ENCODE measurements at regions not wholly inside any gene's neighbourhood (a gene's known extent, or its start where the extent isn't known, plus 50 kb on each side); places are given as distances from the start of the nearest gene placed in this dataset.

GRCh38 chr11:104327861-104328511, 164.0 kb upstream of the PDGFD start:
- Mint-ChIP-seq H3K27ac (ENCODE audit: unreplicated experiment) (no peak overlapping the region), H3K9me3 (ENCODE audit: unreplicated experiment) (no peaks in the 10 kb centered on the region), H3K4me3 (ENCODE audit: unreplicated experiment) (no peak overlapping the region), H3K27me3 (ENCODE audit: unreplicated experiment) (no peaks in the 10 kb centered on the region), H3K36me3 (ENCODE audit: low read depth, unreplicated experiment) (no peaks in the 10 kb centered on the region), H3K4me1 (ENCODE audit: unreplicated experiment) (no peaks in the 10 kb centered on the region)
- TF ChIP-seq CTCF (IDR thresholded peaks at IDR 0.05; ENCODE audit: unreplicated experiment): no peak
- DNase-seq (ENCODE audit: low spot score): no peak

DNA sequence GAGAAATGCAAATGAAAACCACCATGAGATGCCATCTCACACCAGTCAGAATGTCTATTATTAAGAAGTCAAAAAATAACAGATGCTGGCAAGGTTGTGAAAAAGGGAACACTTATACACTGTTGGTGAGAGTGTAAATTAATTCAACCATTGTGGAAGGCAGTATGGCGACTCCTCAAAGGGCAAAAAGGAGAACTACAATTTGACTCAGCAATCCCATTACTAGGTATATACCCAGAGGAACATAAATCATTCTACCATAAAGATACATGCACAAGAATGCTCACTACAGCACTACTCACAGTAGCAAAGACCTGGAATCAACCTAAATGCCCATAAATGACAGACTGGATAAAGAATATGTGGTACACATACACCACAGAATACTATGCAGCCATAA, 161.1 kb upstream of the PDGFD start:
- H3K9me3 Mint-ChIP-seq (ENCODE audit: unreplicated experiment): no peaks in the 10 kb centered on the region
- no peak for DNase-seq (ENCODE audit: low spot score)
- H3K36me3 Mint-ChIP-seq (ENCODE audit: low read depth, unreplicated experiment): no peaks in the 10 kb centered on the region
- H3K4me1 Mint-ChIP-seq (ENCODE audit: unreplicated experiment): no peaks in the 10 kb centered on the region
- H3K27me3 Mint-ChIP-seq (ENCODE audit: unreplicated experiment): no peaks in the 10 kb centered on the region
- H3K4me3 Mint-ChIP-seq (ENCODE audit: unreplicated experiment): no peak overlapping the region
- no peak overlapping the region for H3K27ac Mint-ChIP-seq (ENCODE audit: unreplicated experiment)
- no peak for TF ChIP-seq CTCF (IDR thresholded peaks at IDR 0.05; ENCODE audit: unreplicated experiment)

GRCh38 chr11:104324276-104324675, 160.3 kb upstream of the PDGFD start:
- no peak for TF ChIP-seq CTCF (IDR thresholded peaks at IDR 0.05; ENCODE audit: unreplicated experiment)
- H3K4me1 Mint-ChIP-seq (ENCODE audit: unreplicated experiment): no peaks in the 10 kb centered on the region
- no peaks in the 10 kb centered on the region for H3K36me3 Mint-ChIP-seq (ENCODE audit: low read depth, unreplicated experiment)
- no peaks in the 10 kb centered on the region for H3K27me3 Mint-ChIP-seq (ENCODE audit: unreplicated experiment)
- no peak overlapping the region for H3K4me3 Mint-ChIP-seq (ENCODE audit: unreplicated experiment)
- no peak for DNase-seq (ENCODE audit: low spot score)
- no peak overlapping the region for H3K27ac Mint-ChIP-seq (ENCODE audit: unreplicated experiment)
- H3K9me3 Mint-ChIP-seq (ENCODE audit: unreplicated experiment): no peaks in the 10 kb centered on the region

GRCh38 chr11:104323841-104324240, 159.9 kb upstream of the PDGFD start:
- DNase-seq (ENCODE audit: low spot score): no peak
- Mint-ChIP-seq H3K4me1 (ENCODE audit: unreplicated experiment) (no peaks in the 10 kb centered on the region), H3K36me3 (ENCODE audit: low read depth, unreplicated experiment) (no peaks in the 10 kb centered on the region), H3K27me3 (ENCODE audit: unreplicated experiment) (no peaks in the 10 kb centered on the region), H3K4me3 (ENCODE audit: unreplicated experiment) (no peak overlapping the region), H3K27ac (ENCODE audit: unreplicated experiment) (no peak overlapping the region), H3K9me3 (ENCODE audit: unreplicated experiment) (no peaks in the 10 kb centered on the region)
- TF ChIP-seq CTCF (IDR thresholded peaks at IDR 0.05; ENCODE audit: unreplicated experiment): no peak

DNA sequence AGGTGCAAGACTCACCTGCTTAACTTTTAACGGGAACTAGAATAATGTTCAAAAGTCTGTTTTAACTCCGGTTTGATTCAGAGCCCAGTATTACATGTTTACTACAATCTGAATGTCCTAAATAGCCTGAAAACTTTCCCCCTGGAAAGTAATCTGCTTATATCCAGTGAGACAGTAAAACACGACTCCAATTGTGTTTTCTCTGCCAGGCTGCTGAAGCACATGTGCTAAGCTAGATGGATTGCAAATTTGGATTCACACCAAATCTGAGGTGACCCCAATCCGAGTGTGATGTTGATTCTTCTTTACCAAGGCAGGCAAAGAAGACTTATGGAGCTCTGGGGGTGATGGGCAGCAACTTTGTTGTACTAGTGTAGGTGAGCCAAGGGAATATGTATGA, 158.7 kb upstream of the PDGFD start:
- Mint-ChIP-seq H3K4me3 (ENCODE audit: unreplicated experiment) (no peak overlapping the region), H3K36me3 (ENCODE audit: low read depth, unreplicated experiment) (no peaks in the 10 kb centered on the region), H3K4me1 (ENCODE audit: unreplicated experiment) (no peaks in the 10 kb centered on the region), H3K27ac (ENCODE audit: unreplicated experiment) (no peak overlapping the region), H3K27me3 (ENCODE audit: unreplicated experiment) (no peaks in the 10 kb centered on the region), H3K9me3 (ENCODE audit: unreplicated experiment) (no peaks in the 10 kb centered on the region)
- no peak for DNase-seq (ENCODE audit: low spot score)
- TF ChIP-seq CTCF (IDR thresholded peaks at IDR 0.05; ENCODE audit: unreplicated experiment): no peak
